ENCODE measurements at regions not wholly inside any gene's neighbourhood (a gene's known extent, or its start where the extent isn't known, plus 50 kb on each side); places are given as distances from the start of the nearest gene placed in this dataset.

DNA sequence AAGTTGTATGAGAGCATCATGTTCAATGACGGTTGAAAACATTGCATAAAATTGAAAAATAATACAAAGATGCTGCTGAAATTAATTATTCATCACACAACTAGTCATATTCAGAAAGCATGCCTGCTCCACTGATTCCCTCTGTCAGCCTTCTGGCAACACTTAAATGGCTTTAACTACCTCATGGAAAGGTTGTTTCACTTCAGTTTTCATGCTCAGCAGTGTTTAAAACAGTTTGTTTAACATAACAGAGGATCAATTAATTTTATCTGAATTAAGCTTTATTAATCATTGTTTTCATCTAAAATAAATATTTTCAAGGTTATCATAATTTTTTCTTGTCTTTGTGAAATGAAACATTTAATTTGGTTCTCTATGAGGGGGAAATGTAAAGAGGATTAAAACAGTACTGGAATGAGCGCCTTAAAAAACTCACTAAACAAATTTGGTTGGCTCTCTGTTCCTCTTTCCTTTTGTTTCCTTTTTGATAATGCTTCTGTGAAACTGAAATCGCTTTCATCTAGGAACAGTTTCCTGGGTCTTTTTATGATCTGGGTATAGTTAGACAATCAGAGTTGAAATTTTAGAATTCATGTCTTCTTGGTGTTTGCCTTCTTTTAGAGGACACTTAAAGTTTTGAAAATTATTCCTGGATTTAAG, 427.4 kb downstream of the SH2D4B start:
- TF ChIP-seq CTCF (conservative IDR thresholded peaks at IDR 0.05): no peak
- TF ChIP-seq EZH2 (IDR thresholded peaks at IDR 0.05; ENCODE audit: low read depth): no peak
